GM23338 (cell line): ENCODE measurements at regions not wholly inside any gene's neighbourhood (a gene's known extent, or its start where the extent isn't known, plus 50 kb on each side); places are given as distances from the start of the nearest gene placed in this dataset.

Experiments used
- ATAC-seq: fragments of 200-7000 bp; cut with Tn5 transposase; 3 replicates; pipeline ENCODE4 v1.9.1; 2020
- DNase-seq: peaks from one replicate; pipeline ENCODE4 v3.0.0-alpha.2; 2015; ENCODE audit warnings: low spot score
- H2AFZ ChIP-seq: fragments of 200-600 bp; sonication (generic); 2 replicates; pipeline ENCODE4 v1.8.0; 2016; ENCODE audit warnings: antibody characterized with exemption, mild to moderate bottlenecking, moderate library complexity
- H3F3A ChIP-seq: fragments of 200-600 bp; sonication (generic); replicated peaks from 2 replicates; pipeline ENCODE4 v1.8.0; 2017; ENCODE audit warnings: antibody characterized with exemption, mixed run types, low read depth
- H3K27ac ChIP-seq: fragments of 200-600 bp; sonication (generic); 2 replicates; pipeline ENCODE4 v1.6.1; 2016; ENCODE audit warnings: low read depth
- H3K27me3 ChIP-seq: fragments of 200-600 bp; sonication (generic); 2 replicates; pipeline ENCODE4 v1.8.0; 2016; ENCODE audit warnings: mild to moderate bottlenecking, mixed run types, moderate library complexity; ENCODE audit not compliant: insufficient read depth
- H3K36me3 ChIP-seq: fragments of 200-600 bp; sonication (generic); 2 replicates; pipeline ENCODE4 v1.8.0; 2016; ENCODE audit warnings: mild to moderate bottlenecking; ENCODE audit not compliant: insufficient read depth
- H3K4me1 ChIP-seq: fragments of 200-600 bp; sonication (generic); 2 replicates; pipeline ENCODE4 v1.8.0; 2016; ENCODE audit warnings: mild to moderate bottlenecking, moderate library complexity; ENCODE audit not compliant: insufficient read depth
- H3K4me2 ChIP-seq: fragments of 200-600 bp; sonication (generic); 2 replicates; pipeline ENCODE4 v1.7.1; 2017; ENCODE audit warnings: mixed run types
- H3K4me3 ChIP-seq: fragments of 200-600 bp; sonication (generic); 2 replicates; pipeline ENCODE4 v1.6.1; 2016; ENCODE audit warnings: mixed run types
- H3K79me2 ChIP-seq: fragments of 200-600 bp; sonication (generic); replicated peaks from 2 replicates; pipeline ENCODE4 v1.8.0; 2017; ENCODE audit warnings: mild to moderate bottlenecking; ENCODE audit not compliant: insufficient read depth
- H3K9me2 ChIP-seq: fragments of 200-600 bp; sonication (generic); 2 replicates; pipeline ENCODE4 v1.8.0; 2017; ENCODE audit not compliant: insufficient read depth
- H4K20me1 ChIP-seq: fragments of 200-600 bp; sonication (generic); replicated peaks from 2 replicates; pipeline ENCODE4 v1.8.0; 2017; ENCODE audit warnings: mild to moderate bottlenecking; ENCODE audit not compliant: insufficient read depth
- H3K27ac Mint-ChIP-seq: 2 replicates; pipeline ENCODE4 v1.8.0; 2020; ENCODE audit warnings: inconsistent platforms, mild to moderate bottlenecking, moderate library complexity, mixed read lengths
- H3K27me3 Mint-ChIP-seq: 3 replicates; pipeline ENCODE4 v1.8.0; 2022; ENCODE audit warnings: low read depth, mild to moderate bottlenecking, moderate library complexity, mixed read lengths, inconsistent platforms; ENCODE audit not compliant: insufficient read depth, poor library complexity
- H3K36me3 Mint-ChIP-seq: 3 replicates; pipeline ENCODE4 v1.8.0; 2021; ENCODE audit warnings: low read depth, mild to moderate bottlenecking, inconsistent platforms, moderate library complexity, mixed read lengths
- H3K4me1 Mint-ChIP-seq: 3 replicates; pipeline ENCODE4 v1.8.0; 2020; ENCODE audit warnings: mild to moderate bottlenecking, inconsistent platforms, mixed read lengths
- H3K4me3 Mint-ChIP-seq: 3 replicates; pipeline ENCODE4 v1.8.0; 2021; ENCODE audit warnings: moderate library complexity, mild to moderate bottlenecking, inconsistent platforms, mixed read lengths
- H3K9me3 Mint-ChIP-seq: 3 replicates; pipeline ENCODE4 v1.8.0; 2020; ENCODE audit warnings: moderate library complexity, mild to moderate bottlenecking, inconsistent platforms, mixed read lengths
- ETS1 ChIP-seq: IDR thresholded peaks from 2 replicates; pipeline ENCODE4 v1.6.1; 2016; ENCODE audit warnings: antibody characterized with exemption
- EZH2 ChIP-seq: fragments of 200-600 bp; sonication (generic); IDR thresholded peaks from one replicate; pipeline ENCODE4 v1.8.0; 2017; ENCODE audit warnings: antibody characterized with exemption, mild to moderate bottlenecking, low read depth; ENCODE audit not compliant: unreplicated experiment
- EZH2phosphoT487 ChIP-seq: fragments of 200-600 bp; sonication (generic); IDR thresholded peaks from one replicate; pipeline ENCODE4 v1.8.1; 2018; ENCODE audit warnings: antibody characterized with exemption; ENCODE audit not compliant: unreplicated experiment
- JUNB ChIP-seq: IDR thresholded peaks from one replicate; pipeline ENCODE4 v1.6.1; 2016; ENCODE audit warnings: antibody characterized with exemption; ENCODE audit not compliant: unreplicated experiment
- NANOG ChIP-seq: IDR thresholded peaks from 2 replicates; pipeline ENCODE4 v1.6.1; 2016; ENCODE audit warnings: antibody characterized with exemption, borderline replicate concordance
- POLR2AphosphoS5 ChIP-seq: IDR thresholded peaks from 2 replicates; pipeline ENCODE4 v1.6.1; 2016; ENCODE audit warnings: antibody characterized with exemption, low read depth
- STAT1 ChIP-seq: IDR thresholded peaks from one replicate; pipeline ENCODE4 v1.6.1; 2016; ENCODE audit warnings: antibody characterized with exemption; ENCODE audit not compliant: unreplicated experiment
- ZNF114 ChIP-seq: fragments of 250-450 bp; sonication (Bioruptor Pico); IDR thresholded peaks from 2 replicates; pipeline ENCODE4 v1.5.0; 2020; ENCODE audit warnings: mild to moderate bottlenecking, moderate library complexity
- ZNF331 ChIP-seq: fragments of 250-450 bp; sonication (Bioruptor Pico); IDR thresholded peaks from 2 replicates; pipeline ENCODE4 v1.5.0; 2020; ENCODE audit warnings: low read depth, mild to moderate bottlenecking, moderate library complexity
- ZNF462 ChIP-seq: fragments of 250-450 bp; sonication (Bioruptor Pico); IDR thresholded peaks from 2 replicates; pipeline ENCODE4 v1.5.0; 2020; ENCODE audit warnings: mild to moderate bottlenecking, moderate library complexity
- TF ChIP-seq, protein P1 (sequence below): IDR thresholded peaks from one replicate; pipeline ENCODE4 v1.6.1; 2018; ENCODE audit warnings: antibody characterized with exemption; ENCODE audit not compliant: unreplicated experiment

- Histone ChIP-seq H3K27me3 (no peaks in the 10 kb centered on the region), H3K36me3 (no peaks in the 10 kb centered on the region), H3K27ac (no peak overlapping the region), H3K9me2 (no peaks in the 10 kb centered on the region), H3K4me1 (peaks cover 30% of the 10 kb centered on the region), H3K79me2 (no peaks in the 10 kb centered on the region), H3F3A (no peaks in the 10 kb centered on the region), H3K4me2 (no peak overlapping the region), H2AFZ (no peak overlapping the region), H4K20me1 (no peaks in the 10 kb centered on the region), H3K4me3 (no peak overlapping the region)
- H3K4me1 Mint-ChIP-seq: peaks cover 47% of the 10 kb centered on the region
- H3K9me3 Mint-ChIP-seq: no peaks in the 10 kb centered on the region
- ATAC-seq (no peak), DNase-seq (no peak)
- no peaks in the 10 kb centered on the region for H3K27me3 Mint-ChIP-seq
- H3K27ac Mint-ChIP-seq: peak overlapping the region; percentile 70; the same call in 1 of the 2 replicates
- H3K36me3 Mint-ChIP-seq: no peaks in the 10 kb centered on the region
- TF ChIP-seq NANOG (no peak), POLR2AphosphoS5 (no peak), STAT1 (no peak), ZNF331 (CRISPR knock-in tag) (no peak), JUNB (no peak), EZH2 (no peak), ZNF462 (no peak), ETS1 (no peak), ZNF114 (CRISPR knock-in tag) (no peak), EZH2phosphoT487 (no peak)
- TF ChIP-seq, protein P1, sequence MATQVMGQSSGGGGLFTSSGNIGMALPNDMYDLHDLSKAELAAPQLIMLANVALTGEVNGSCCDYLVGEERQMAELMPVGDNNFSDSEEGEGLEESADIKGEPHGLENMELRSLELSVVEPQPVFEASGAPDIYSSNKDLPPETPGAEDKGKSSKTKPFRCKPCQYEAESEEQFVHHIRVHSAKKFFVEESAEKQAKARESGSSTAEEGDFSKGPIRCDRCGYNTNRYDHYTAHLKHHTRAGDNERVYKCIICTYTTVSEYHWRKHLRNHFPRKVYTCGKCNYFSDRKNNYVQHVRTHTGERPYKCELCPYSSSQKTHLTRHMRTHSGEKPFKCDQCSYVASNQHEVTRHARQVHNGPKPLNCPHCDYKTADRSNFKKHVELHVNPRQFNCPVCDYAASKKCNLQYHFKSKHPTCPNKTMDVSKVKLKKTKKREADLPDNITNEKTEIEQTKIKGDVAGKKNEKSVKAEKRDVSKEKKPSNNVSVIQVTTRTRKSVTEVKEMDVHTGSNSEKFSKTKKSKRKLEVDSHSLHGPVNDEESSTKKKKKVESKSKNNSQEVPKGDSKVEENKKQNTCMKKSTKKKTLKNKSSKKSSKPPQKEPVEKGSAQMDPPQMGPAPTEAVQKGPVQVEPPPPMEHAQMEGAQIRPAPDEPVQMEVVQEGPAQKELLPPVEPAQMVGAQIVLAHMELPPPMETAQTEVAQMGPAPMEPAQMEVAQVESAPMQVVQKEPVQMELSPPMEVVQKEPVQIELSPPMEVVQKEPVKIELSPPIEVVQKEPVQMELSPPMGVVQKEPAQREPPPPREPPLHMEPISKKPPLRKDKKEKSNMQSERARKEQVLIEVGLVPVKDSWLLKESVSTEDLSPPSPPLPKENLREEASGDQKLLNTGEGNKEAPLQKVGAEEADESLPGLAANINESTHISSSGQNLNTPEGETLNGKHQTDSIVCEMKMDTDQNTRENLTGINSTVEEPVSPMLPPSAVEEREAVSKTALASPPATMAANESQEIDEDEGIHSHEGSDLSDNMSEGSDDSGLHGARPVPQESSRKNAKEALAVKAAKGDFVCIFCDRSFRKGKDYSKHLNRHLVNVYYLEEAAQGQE: no peak
- no peak overlapping the region for H3K4me3 Mint-ChIP-seq
These were observed 330.2 kb upstream of the NOVA1 start for GRCh38 chr14:26928019-26928418.
